ENCODE measurements at regions not wholly inside any gene's neighbourhood (a gene's known extent, or its start where the extent isn't known, plus 50 kb on each side); places are given as distances from the start of the nearest gene placed in this dataset.

DNA sequence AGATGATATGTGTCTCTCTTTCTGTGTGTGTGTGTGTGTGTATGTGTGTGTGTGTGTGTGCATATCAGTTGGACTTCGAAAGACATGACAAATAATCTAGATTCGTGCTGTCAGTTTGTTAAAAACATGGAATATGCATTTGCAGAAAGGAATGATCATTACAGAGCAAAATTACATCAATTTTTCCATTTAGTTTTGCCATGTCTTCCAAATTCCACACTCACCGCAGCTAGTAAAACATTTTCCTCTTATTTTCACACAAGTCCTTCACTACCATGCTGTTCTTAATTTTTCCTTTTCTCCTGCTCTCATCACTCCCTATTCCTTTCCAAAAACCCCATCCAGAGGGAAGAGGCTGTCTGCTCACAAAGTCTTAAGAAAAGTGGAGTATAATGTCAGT, 1191.4 kb upstream of the SLC39A10 start:
- TF ChIP-seq, protein P1, sequence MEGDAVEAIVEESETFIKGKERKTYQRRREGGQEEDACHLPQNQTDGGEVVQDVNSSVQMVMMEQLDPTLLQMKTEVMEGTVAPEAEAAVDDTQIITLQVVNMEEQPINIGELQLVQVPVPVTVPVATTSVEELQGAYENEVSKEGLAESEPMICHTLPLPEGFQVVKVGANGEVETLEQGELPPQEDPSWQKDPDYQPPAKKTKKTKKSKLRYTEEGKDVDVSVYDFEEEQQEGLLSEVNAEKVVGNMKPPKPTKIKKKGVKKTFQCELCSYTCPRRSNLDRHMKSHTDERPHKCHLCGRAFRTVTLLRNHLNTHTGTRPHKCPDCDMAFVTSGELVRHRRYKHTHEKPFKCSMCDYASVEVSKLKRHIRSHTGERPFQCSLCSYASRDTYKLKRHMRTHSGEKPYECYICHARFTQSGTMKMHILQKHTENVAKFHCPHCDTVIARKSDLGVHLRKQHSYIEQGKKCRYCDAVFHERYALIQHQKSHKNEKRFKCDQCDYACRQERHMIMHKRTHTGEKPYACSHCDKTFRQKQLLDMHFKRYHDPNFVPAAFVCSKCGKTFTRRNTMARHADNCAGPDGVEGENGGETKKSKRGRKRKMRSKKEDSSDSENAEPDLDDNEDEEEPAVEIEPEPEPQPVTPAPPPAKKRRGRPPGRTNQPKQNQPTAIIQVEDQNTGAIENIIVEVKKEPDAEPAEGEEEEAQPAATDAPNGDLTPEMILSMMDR (IDR thresholded peaks at IDR 0.05 in 8 of 11, conservative IDR thresholded peaks at IDR 0.05 in 3 of 11): no peak
- no peak for TF ChIP-seq POLR2AphosphoS5 (IDR thresholded peaks at IDR 0.05)

All from spleen (tissue), 7 donors.